Fibroblast of lung (primary cell): ENCODE measurements at regions not wholly inside any gene's neighbourhood (a gene's known extent, or its start where the extent isn't known, plus 50 kb on each side); places are given as distances from the start of the nearest gene placed in this dataset.

Experiments used
- DNase-seq, 2 donors: peaks; one replicate each; pipeline versions ENCODE4 v3.0.0 to v3.0.0-alpha.2; 2010; ENCODE audit warnings: low read depth in 2 of 2
- H2AFZ ChIP-seq: 2 replicates; pipeline ENCODE4 v1.5.1; 2012; ENCODE audit warnings: low read length, control low read depth, inconsistent platforms
- H3K27ac ChIP-seq: 2 replicates; pipeline ENCODE4 v1.5.1; 2011; ENCODE audit warnings: low read length, control low read depth; ENCODE audit not compliant: insufficient read depth
- H3K27me3 ChIP-seq: 2 replicates; pipeline ENCODE4 v1.5.1; 2011; ENCODE audit warnings: mild to moderate bottlenecking, low read length; ENCODE audit not compliant: control insufficient read depth, insufficient read depth
- H3K36me3 ChIP-seq: 2 replicates; pipeline ENCODE4 v1.5.1; 2011; ENCODE audit warnings: low read length; ENCODE audit not compliant: control insufficient read depth, insufficient read depth
- H3K4me1 ChIP-seq: 2 replicates; pipeline ENCODE4 v1.5.1; 2011; ENCODE audit warnings: low read length; ENCODE audit not compliant: control insufficient read depth, insufficient read depth; ENCODE audit errors: extremely low read depth
- H3K4me2 ChIP-seq: 2 replicates; pipeline ENCODE4 v1.5.1; 2011; ENCODE audit warnings: low read length, control low read depth; ENCODE audit not compliant: insufficient read depth; ENCODE audit errors: extremely low read depth
- H3K4me3 ChIP-seq, 4 experiments: fragments of 200-600 bp in 1 of 4; sonication (generic) in 1 of 4; replicated peaks in 1 of 4; 2 replicates each; pipeline ENCODE4 v1.5.1; 2011 to 2016; ENCODE audit warnings: low read length in 4 of 4, low read depth in 3 of 4, mild to moderate bottlenecking in 3 of 4, control low read depth in 2 of 4, inconsistent platforms in 1 of 4, mixed read lengths in 1 of 4; ENCODE audit not compliant: insufficient read depth in 1 of 4; ENCODE audit errors: control extremely low read depth in 1 of 4
- H3K79me2 ChIP-seq: 2 replicates; pipeline ENCODE4 v1.5.1; 2012; ENCODE audit warnings: mild to moderate bottlenecking, low read length, inconsistent platforms; ENCODE audit not compliant: control insufficient read depth, insufficient read depth
- H3K9ac ChIP-seq: 2 replicates; pipeline ENCODE4 v1.5.1; 2011; ENCODE audit warnings: mild to moderate bottlenecking, low read length, control low read depth; ENCODE audit not compliant: insufficient read depth
- H3K9me3 ChIP-seq: 2 replicates; pipeline ENCODE4 v1.5.1; 2012; ENCODE audit warnings: low read depth, low read length; ENCODE audit not compliant: control insufficient read depth, insufficient read depth
- H4K20me1 ChIP-seq: 2 replicates; pipeline ENCODE4 v1.5.1; 2011; ENCODE audit warnings: low read length; ENCODE audit not compliant: control insufficient read depth, insufficient read depth; ENCODE audit errors: extremely low read depth
- EZH2 ChIP-seq: IDR thresholded peaks from 2 replicates; pipeline ENCODE4 v1.5.1; 2012; ENCODE audit warnings: low read length, control low read depth, mild to moderate bottlenecking; ENCODE audit errors: missing control alignments
- TF ChIP-seq, protein P1 (sequence below), 2 donors: IDR thresholded peaks in 1 of 2; conservative IDR thresholded peaks in 1 of 2; 1 replicate in 1 of 2; 2 replicates in 1 of 2; pipeline ENCODE4 v1.5.1; 2011 to 2012; ENCODE audit warnings: low read length in 2 of 2, control low read depth in 1 of 2, inconsistent platforms in 1 of 2, low read depth in 1 of 2, mild to moderate bottlenecking in 1 of 2

DNA sequence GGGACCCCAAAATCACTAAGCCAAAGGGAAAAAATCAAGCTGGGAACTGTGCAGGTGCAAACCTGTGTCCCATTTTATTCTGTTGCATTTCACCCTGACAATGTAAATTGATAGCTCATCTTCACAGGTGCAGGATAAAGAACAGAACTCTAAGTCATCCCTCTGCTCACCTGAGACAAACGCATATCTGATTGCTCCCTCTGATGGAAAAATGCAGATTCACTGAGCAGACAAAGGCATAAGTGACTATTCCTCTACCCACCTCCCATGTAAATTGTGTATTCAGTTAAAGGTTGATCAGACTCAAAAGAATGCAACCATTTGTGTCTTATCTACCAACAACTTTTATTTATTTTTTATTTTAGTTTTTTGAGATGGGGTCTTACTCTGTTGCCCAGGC, 644.2 kb downstream of the PTPRU start:
- Histone ChIP-seq H3K27me3 (no peaks in the 10 kb centered on the region), H3K9me3 (no peaks in the 10 kb centered on the region), H3K36me3 (no peaks in the 10 kb centered on the region), H3K79me2 (no peaks in the 10 kb centered on the region), H3K9ac (no peak overlapping the region), H2AFZ (no peak overlapping the region), H4K20me1 (no peaks in the 10 kb centered on the region), H3K4me1 (no peaks in the 10 kb centered on the region), H3K4me3 (no peak overlapping the region), H3K4me2 (no peak overlapping the region), H3K27ac (no peak overlapping the region)
- DNase-seq = no peak
- TF ChIP-seq, protein P1, sequence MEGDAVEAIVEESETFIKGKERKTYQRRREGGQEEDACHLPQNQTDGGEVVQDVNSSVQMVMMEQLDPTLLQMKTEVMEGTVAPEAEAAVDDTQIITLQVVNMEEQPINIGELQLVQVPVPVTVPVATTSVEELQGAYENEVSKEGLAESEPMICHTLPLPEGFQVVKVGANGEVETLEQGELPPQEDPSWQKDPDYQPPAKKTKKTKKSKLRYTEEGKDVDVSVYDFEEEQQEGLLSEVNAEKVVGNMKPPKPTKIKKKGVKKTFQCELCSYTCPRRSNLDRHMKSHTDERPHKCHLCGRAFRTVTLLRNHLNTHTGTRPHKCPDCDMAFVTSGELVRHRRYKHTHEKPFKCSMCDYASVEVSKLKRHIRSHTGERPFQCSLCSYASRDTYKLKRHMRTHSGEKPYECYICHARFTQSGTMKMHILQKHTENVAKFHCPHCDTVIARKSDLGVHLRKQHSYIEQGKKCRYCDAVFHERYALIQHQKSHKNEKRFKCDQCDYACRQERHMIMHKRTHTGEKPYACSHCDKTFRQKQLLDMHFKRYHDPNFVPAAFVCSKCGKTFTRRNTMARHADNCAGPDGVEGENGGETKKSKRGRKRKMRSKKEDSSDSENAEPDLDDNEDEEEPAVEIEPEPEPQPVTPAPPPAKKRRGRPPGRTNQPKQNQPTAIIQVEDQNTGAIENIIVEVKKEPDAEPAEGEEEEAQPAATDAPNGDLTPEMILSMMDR (conservative IDR thresholded peaks at IDR 0.05 in 1 of 2, IDR thresholded peaks at IDR 0.05 in 1 of 2; ENCODE audit: low read depth in 1 of 2, low read length in 2 of 2) = no peak
- no peak for TF ChIP-seq EZH2

DNA sequence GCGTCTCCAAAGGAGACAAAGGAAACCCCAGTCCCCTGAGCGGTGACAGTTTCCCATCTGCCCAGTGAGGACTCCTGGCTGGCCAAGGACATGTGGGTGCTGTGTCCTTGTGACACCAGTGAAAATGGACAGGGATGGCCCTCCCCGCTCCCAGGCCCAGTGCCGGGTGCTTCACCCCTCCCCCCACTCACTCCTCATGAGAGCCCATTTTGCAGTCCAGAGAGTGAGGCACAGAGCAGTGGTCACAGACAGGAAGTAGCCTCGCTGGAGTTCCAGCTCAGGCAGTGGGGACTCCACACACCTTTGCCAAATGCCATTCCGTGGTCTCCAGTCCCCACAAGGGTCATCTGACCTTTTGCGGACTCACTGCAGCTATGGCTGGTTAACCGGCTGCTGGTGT, 642.9 kb downstream of the PTPRU start:
- no peak for DNase-seq
- Histone ChIP-seq H3K4me3 (no peak overlapping the region), H3K9ac (no peak overlapping the region), H3K4me1 (no peaks in the 10 kb centered on the region), H3K4me2 (no peak overlapping the region), H3K79me2 (no peaks in the 10 kb centered on the region), H3K9me3 (no peaks in the 10 kb centered on the region), H3K27ac (no peak overlapping the region), H2AFZ (no peak overlapping the region), H4K20me1 (no peaks in the 10 kb centered on the region), H3K27me3 (no peaks in the 10 kb centered on the region), H3K36me3 (no peaks in the 10 kb centered on the region)
- TF ChIP-seq, protein P1 (conservative IDR thresholded peaks at IDR 0.05 in 1 of 2, IDR thresholded peaks at IDR 0.05 in 1 of 2; ENCODE audit: low read depth in 1 of 2, low read length in 2 of 2) = no peak
- TF ChIP-seq EZH2 = no peak

DNA sequence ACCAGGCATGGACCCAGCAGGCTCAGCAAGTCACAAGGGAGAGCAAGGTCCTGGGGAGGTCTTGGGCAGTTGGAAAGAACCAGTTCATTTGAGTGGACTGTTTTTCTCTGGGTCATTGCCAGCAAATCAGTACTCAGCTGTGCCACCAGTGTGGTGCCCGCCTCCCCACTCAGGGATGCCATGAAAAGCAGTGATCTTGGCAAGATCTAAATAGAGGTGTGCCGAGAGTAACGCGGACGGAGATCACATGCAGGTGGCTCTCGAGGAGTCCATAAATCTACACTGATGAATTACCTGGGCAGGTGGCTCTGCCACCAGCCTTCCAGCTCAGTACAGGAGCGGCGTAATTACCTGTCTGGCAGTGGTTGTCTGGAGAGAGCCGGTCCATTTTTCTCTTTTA, 642.2 kb downstream of the PTPRU start:
- Histone ChIP-seq H3K9me3 (no peaks in the 10 kb centered on the region), H3K79me2 (no peaks in the 10 kb centered on the region), H3K4me2 (no peak overlapping the region), H3K27ac (no peak overlapping the region), H3K9ac (no peak overlapping the region), H4K20me1 (no peaks in the 10 kb centered on the region), H3K36me3 (no peaks in the 10 kb centered on the region), H2AFZ (no peak overlapping the region), H3K27me3 (no peaks in the 10 kb centered on the region), H3K4me1 (no peaks in the 10 kb centered on the region), H3K4me3 (no peak overlapping the region)
- no peak for DNase-seq
- no peak for TF ChIP-seq EZH2
- TF ChIP-seq, protein P1 (conservative IDR thresholded peaks at IDR 0.05 in 1 of 2, IDR thresholded peaks at IDR 0.05 in 1 of 2; ENCODE audit: low read depth in 1 of 2, low read length in 2 of 2) = no peak
